ENCODE measurements at regions not wholly inside any gene's neighbourhood (a gene's known extent, or its start where the extent isn't known, plus 50 kb on each side); places are given as distances from the start of the nearest gene placed in this dataset.

GRCh38 chr18:65287652-65288051 is 463.2 kb upstream of the CDH7 start:
- H3K4me1 ChIP-seq (ENCODE audit: insufficient read depth, low read length): no peaks in the 10 kb centered on the region
- no peaks in the 10 kb centered on the region for H3K27me3 ChIP-seq (ENCODE audit: control insufficient read depth in 1 of 2, insufficient read depth in 2 of 2, low read length in 2 of 2)
- no peak overlapping the region for H3K27ac ChIP-seq (ENCODE audit: low read depth, low read length)
- H3K36me3 ChIP-seq (ENCODE audit: insufficient read depth, low read length): no peaks in the 10 kb centered on the region
- H3K9me3 ChIP-seq (ENCODE audit: low read length): no peaks in the 10 kb centered on the region
- no peak overlapping the region for H3K9ac ChIP-seq (ENCODE audit: low read length)
- no peak overlapping the region for H3K4me3 ChIP-seq (ENCODE audit: low read depth in 1 of 2, low read length in 2 of 2)

- Histone ChIP-seq H3K4me1 (ENCODE audit: insufficient read depth, low read length) (no peaks in the 10 kb centered on the region), H3K27me3 (ENCODE audit: control insufficient read depth in 1 of 2, insufficient read depth in 2 of 2, low read length in 2 of 2) (no peaks in the 10 kb centered on the region), H3K4me3 (ENCODE audit: low read depth in 1 of 2, low read length in 2 of 2) (no peak overlapping the region), H3K9me3 (ENCODE audit: low read length) (no peaks in the 10 kb centered on the region), H3K9ac (ENCODE audit: low read length) (no peak overlapping the region), H3K27ac (ENCODE audit: low read depth, low read length) (no peak overlapping the region), H3K36me3 (ENCODE audit: insufficient read depth, low read length) (no peaks in the 10 kb centered on the region)
Observed at GRCh38 chr18:65282096-65282495, 468.7 kb upstream of the CDH7 start.

GRCh38 chr18:65279668-65280305 is 471.0 kb upstream of the CDH7 start:
- H3K4me1 ChIP-seq (ENCODE audit: insufficient read depth, low read length): no peaks in the 10 kb centered on the region
- no peak overlapping the region for H3K27ac ChIP-seq (ENCODE audit: low read depth, low read length)
- no peak overlapping the region for H3K9ac ChIP-seq (ENCODE audit: low read length)
- no peaks in the 10 kb centered on the region for H3K27me3 ChIP-seq (ENCODE audit: control insufficient read depth in 1 of 2, insufficient read depth in 2 of 2, low read length in 2 of 2)
- no peaks in the 10 kb centered on the region for H3K9me3 ChIP-seq (ENCODE audit: low read length)
- no peak overlapping the region for H3K4me3 ChIP-seq (ENCODE audit: low read depth in 1 of 2, low read length in 2 of 2)
- H3K36me3 ChIP-seq (ENCODE audit: insufficient read depth, low read length): no peaks in the 10 kb centered on the region

- no peaks in the 10 kb centered on the region for H3K9me3 ChIP-seq (ENCODE audit: low read length)
- H3K27me3 ChIP-seq (ENCODE audit: control insufficient read depth in 1 of 2, insufficient read depth in 2 of 2, low read length in 2 of 2): no peaks in the 10 kb centered on the region
- no peaks in the 10 kb centered on the region for H3K4me1 ChIP-seq (ENCODE audit: insufficient read depth, low read length)
- H3K4me3 ChIP-seq (ENCODE audit: low read depth in 1 of 2, low read length in 2 of 2): no peak overlapping the region
- no peaks in the 10 kb centered on the region for H3K36me3 ChIP-seq (ENCODE audit: insufficient read depth, low read length)
- H3K27ac ChIP-seq (ENCODE audit: low read depth, low read length): no peak overlapping the region
- no peak overlapping the region for H3K9ac ChIP-seq (ENCODE audit: low read length)
Observed at GRCh38 chr18:65278939-65279667, 471.7 kb upstream of the CDH7 start.

- no peaks in the 10 kb centered on the region for H3K4me1 ChIP-seq (ENCODE audit: insufficient read depth, low read length)
- no peak overlapping the region for H3K4me3 ChIP-seq (ENCODE audit: low read depth in 1 of 2, low read length in 2 of 2)
- H3K27me3 ChIP-seq (ENCODE audit: control insufficient read depth in 1 of 2, insufficient read depth in 2 of 2, low read length in 2 of 2): no peaks in the 10 kb centered on the region
- H3K9ac ChIP-seq (ENCODE audit: low read length): no peak overlapping the region
- H3K27ac ChIP-seq (ENCODE audit: low read depth, low read length): no peak overlapping the region
- H3K36me3 ChIP-seq (ENCODE audit: insufficient read depth, low read length): no peaks in the 10 kb centered on the region
- no peaks in the 10 kb centered on the region for H3K9me3 ChIP-seq (ENCODE audit: low read length)
Observed at GRCh38 chr18:65269375-65269774, 481.4 kb upstream of the CDH7 start.

GRCh38 chr18:65265761-65266160 is 485.1 kb upstream of the CDH7 start:
- Histone ChIP-seq H3K27me3 (ENCODE audit: control insufficient read depth in 1 of 2, insufficient read depth in 2 of 2, low read length in 2 of 2) (no peaks in the 10 kb centered on the region), H3K4me3 (ENCODE audit: low read depth in 1 of 2, low read length in 2 of 2) (no peak overlapping the region), H3K36me3 (ENCODE audit: insufficient read depth, low read length) (no peaks in the 10 kb centered on the region), H3K9ac (ENCODE audit: low read length) (no peak overlapping the region), H3K9me3 (ENCODE audit: low read length) (no peaks in the 10 kb centered on the region), H3K4me1 (ENCODE audit: insufficient read depth, low read length) (no peaks in the 10 kb centered on the region), H3K27ac (ENCODE audit: low read depth, low read length) (no peak overlapping the region)

- no peaks in the 10 kb centered on the region for H3K9me3 ChIP-seq (ENCODE audit: low read length)
- H3K4me3 ChIP-seq (ENCODE audit: low read depth in 1 of 2, low read length in 2 of 2): no peak overlapping the region
- no peaks in the 10 kb centered on the region for H3K36me3 ChIP-seq (ENCODE audit: insufficient read depth, low read length)
- H3K27me3 ChIP-seq (ENCODE audit: control insufficient read depth in 1 of 2, insufficient read depth in 2 of 2, low read length in 2 of 2): no peaks in the 10 kb centered on the region
- H3K4me1 ChIP-seq (ENCODE audit: insufficient read depth, low read length): no peaks in the 10 kb centered on the region
- H3K9ac ChIP-seq (ENCODE audit: low read length): no peak overlapping the region
- H3K27ac ChIP-seq (ENCODE audit: low read depth, low read length): no peak overlapping the region
Observed at GRCh38 chr18:65260030-65260429, 490.8 kb upstream of the CDH7 start.

GRCh38 chr18:65259403-65259802 is 491.4 kb upstream of the CDH7 start:
- Histone ChIP-seq H3K27ac (ENCODE audit: low read depth, low read length) (no peak overlapping the region), H3K9ac (ENCODE audit: low read length) (no peak overlapping the region), H3K4me3 (ENCODE audit: low read depth in 1 of 2, low read length in 2 of 2) (no peak overlapping the region), H3K36me3 (ENCODE audit: insufficient read depth, low read length) (no peaks in the 10 kb centered on the region), H3K4me1 (ENCODE audit: insufficient read depth, low read length) (no peaks in the 10 kb centered on the region), H3K9me3 (ENCODE audit: low read length) (no peaks in the 10 kb centered on the region), H3K27me3 (ENCODE audit: control insufficient read depth in 1 of 2, insufficient read depth in 2 of 2, low read length in 2 of 2) (no peaks in the 10 kb centered on the region)

GRCh38 chr18:65257149-65257548 is 493.7 kb upstream of the CDH7 start:
- no peak overlapping the region for H3K9ac ChIP-seq (ENCODE audit: low read length)
- no peaks in the 10 kb centered on the region for H3K4me1 ChIP-seq (ENCODE audit: insufficient read depth, low read length)
- no peaks in the 10 kb centered on the region for H3K9me3 ChIP-seq (ENCODE audit: low read length)
- no peak overlapping the region for H3K4me3 ChIP-seq (ENCODE audit: low read depth in 1 of 2, low read length in 2 of 2)
- no peak overlapping the region for H3K27ac ChIP-seq (ENCODE audit: low read depth, low read length)
- no peaks in the 10 kb centered on the region for H3K27me3 ChIP-seq (ENCODE audit: control insufficient read depth in 1 of 2, insufficient read depth in 2 of 2, low read length in 2 of 2)
- no peaks in the 10 kb centered on the region for H3K36me3 ChIP-seq (ENCODE audit: insufficient read depth, low read length)

- no peaks in the 10 kb centered on the region for H3K9me3 ChIP-seq (ENCODE audit: low read length)
- H3K36me3 ChIP-seq (ENCODE audit: insufficient read depth, low read length): no peaks in the 10 kb centered on the region
- no peaks in the 10 kb centered on the region for H3K27me3 ChIP-seq (ENCODE audit: control insufficient read depth in 1 of 2, insufficient read depth in 2 of 2, low read length in 2 of 2)
- no peak overlapping the region for H3K27ac ChIP-seq (ENCODE audit: low read depth, low read length)
- H3K4me1 ChIP-seq (ENCODE audit: insufficient read depth, low read length): no peaks in the 10 kb centered on the region
- no peak overlapping the region for H3K4me3 ChIP-seq (ENCODE audit: low read depth in 1 of 2, low read length in 2 of 2)
- H3K9ac ChIP-seq (ENCODE audit: low read length): no peak overlapping the region
Observed at GRCh38 chr18:65255417-65255816, 495.4 kb upstream of the CDH7 start.

GRCh38 chr18:65239787-65240186 is 511.0 kb upstream of the CDH7 start:
- H3K27ac ChIP-seq (ENCODE audit: low read depth, low read length): no peak overlapping the region
- no peak overlapping the region for H3K4me3 ChIP-seq (ENCODE audit: low read depth in 1 of 2, low read length in 2 of 2)
- H3K27me3 ChIP-seq (ENCODE audit: control insufficient read depth in 1 of 2, insufficient read depth in 2 of 2, low read length in 2 of 2): no peaks in the 10 kb centered on the region
- no peaks in the 10 kb centered on the region for H3K9me3 ChIP-seq (ENCODE audit: low read length)
- H3K36me3 ChIP-seq (ENCODE audit: insufficient read depth, low read length): no peaks in the 10 kb centered on the region
- H3K9ac ChIP-seq (ENCODE audit: low read length): no peak overlapping the region
- H3K4me1 ChIP-seq (ENCODE audit: insufficient read depth, low read length): no peaks in the 10 kb centered on the region

All from muscle layer of colon (tissue), 2 donors.